SK-N-SH (cell line): ENCODE measurements at regions not wholly inside any gene's neighbourhood (a gene's known extent, or its start where the extent isn't known, plus 50 kb on each side); places are given as distances from the start of the nearest gene placed in this dataset.

Experiments used
- CTCF ChIA-PET: fragments of 300-600, 350-600 bp; formaldehyde crosslinking; extraction: SDS; loops from one replicate; lab custom pipeline; 2021; lab: Yijun Ruan, JAX
- POLR2A ChIA-PET: fragments of 350-600 bp; sonication (Branson Sonifier 250); formaldehyde crosslinking; extraction: SDS; loops from one replicate; lab custom pipeline; 2020; ENCODE audit warnings: antibody characterized with exemption, inconsistent platforms; lab: Yijun Ruan, JAX
- DNase-seq: peaks from one replicate; pipeline ENCODE4 v3.0.0; 2012
- H2AFZ ChIP-seq: fragments of 200-600 bp; sonication (generic); 2 replicates; pipeline ENCODE4 v1.8.1; 2016; ENCODE audit warnings: antibody characterized with exemption, mild to moderate bottlenecking, low read depth
- H3F3A ChIP-seq: fragments of 200-600 bp; sonication (generic); replicated peaks from 2 replicates; pipeline ENCODE3; 2016; ENCODE audit warnings: antibody characterized with exemption, mild to moderate bottlenecking; ENCODE audit not compliant: insufficient read depth
- H3K27ac ChIP-seq, 2 experiments: fragments of 200-500 bp in 1 of 2; fragments of 200-600 bp in 1 of 2; sonication (Bioruptor generic) in 1 of 2; sonication (generic), shearing (Covaris generic) in 1 of 2; 2 replicates each; pipeline versions ENCODE4 v1.5.1 to v1.6.1; 2014 to 2016; ENCODE audit warnings: low read depth in 2 of 2, inconsistent platforms in 1 of 2, low read length in 1 of 2, mild to moderate bottlenecking in 1 of 2, mixed read lengths in 1 of 2
- H3K27me3 ChIP-seq: fragments of 200-600 bp; sonication (generic), shearing (Covaris generic); 2 replicates; pipeline ENCODE4 v1.6.1; 2016; ENCODE audit warnings: mixed run types; ENCODE audit not compliant: insufficient read depth
- H3K36me3 ChIP-seq, 2 experiments: fragments of 200-500 bp in 1 of 2; fragments of 200-600 bp in 1 of 2; sonication (Bioruptor generic) in 1 of 2; sonication (generic) in 1 of 2; replicated peaks in 1 of 2; 2 replicates each; pipeline versions ENCODE3 to v1.5.1; 2014 to 2016; ENCODE audit warnings: low read length in 1 of 2, mild to moderate bottlenecking in 1 of 2; ENCODE audit not compliant: insufficient read depth in 2 of 2, control insufficient read depth in 1 of 2
- H3K4me1 ChIP-seq, 2 experiments: fragments of 200-500 bp in 1 of 2; fragments of 200-600 bp in 1 of 2; sonication (Bioruptor generic) in 1 of 2; sonication (generic), shearing (Covaris generic) in 1 of 2; 2 replicates each; pipeline versions ENCODE4 v1.5.1 to v1.6.1; 2014 to 2016; ENCODE audit warnings: low read depth in 1 of 2, low read length in 1 of 2, mixed run types in 1 of 2; ENCODE audit not compliant: insufficient read depth in 2 of 2, control insufficient read depth in 1 of 2
- H3K4me2 ChIP-seq: fragments of 200-600 bp; sonication (generic), shearing (Covaris generic); 2 replicates; pipeline ENCODE4 v1.6.1; 2017; ENCODE audit warnings: mixed run types
- H3K4me3 ChIP-seq, 2 experiments: fragments of 200-500 bp in 1 of 2; fragments of 200-600 bp in 1 of 2; sonication (Bioruptor generic) in 1 of 2; sonication (generic), shearing (Covaris generic) in 1 of 2; 2 replicates each; pipeline versions ENCODE4 v1.5.1 to v1.8.1; 2014 to 2016; ENCODE audit warnings: low read depth in 2 of 2, inconsistent platforms in 1 of 2, low read length in 1 of 2, mild to moderate bottlenecking in 1 of 2, mixed read lengths in 1 of 2, moderate library complexity in 1 of 2
- H3K79me2 ChIP-seq: fragments of 200-600 bp; sonication (generic); 2 replicates; pipeline ENCODE4 v1.8.1; 2017; ENCODE audit warnings: mild to moderate bottlenecking; ENCODE audit not compliant: insufficient read depth
- H3K9ac ChIP-seq: fragments of 200-600 bp; sonication (generic); 2 replicates; pipeline ENCODE4 v1.6.1; 2017; ENCODE audit warnings: mixed run types
- H3K9me2 ChIP-seq: fragments of 200-600 bp; sonication (generic); 2 replicates; pipeline ENCODE4 v1.6.1; 2017; ENCODE audit warnings: mixed run types
- H3K9me3 ChIP-seq: fragments of 200-600 bp; sonication (generic); 2 replicates; pipeline ENCODE4 v1.6.1; 2017; ENCODE audit warnings: mixed run types, mild to moderate bottlenecking, moderate library complexity
- H4K20me1 ChIP-seq: fragments of 200-600 bp; sonication (generic); 2 replicates; pipeline ENCODE4 v1.6.1; 2017; ENCODE audit warnings: mild to moderate bottlenecking, mixed run types; ENCODE audit not compliant: insufficient read depth
- CTCF ChIP-seq: fragments of 200-600 bp; sonication (generic); IDR thresholded peaks from 2 replicates; pipeline ENCODE4 v1.6.1; 2017; ENCODE audit warnings: antibody characterized with exemption, mild to moderate bottlenecking, moderate library complexity
- FOXJ3 ChIP-seq: sonication (generic); formaldehyde crosslinking; IDR thresholded peaks from 2 replicates; pipeline ENCODE4 v1.5.1; 2020; ENCODE audit warnings: mild to moderate bottlenecking, missing genetic modification reagents
- FOXM1 ChIP-seq: IDR thresholded peaks from 2 replicates; pipeline ENCODE4 v1.4.0; 2012; ENCODE audit warnings: low read depth, mild to moderate bottlenecking
- GATA2 ChIP-seq: sonication (generic); formaldehyde crosslinking; IDR thresholded peaks from 2 replicates; pipeline ENCODE4 v1.5.0; 2020; ENCODE audit warnings: mild to moderate bottlenecking, missing genetic modification reagents
- JUND ChIP-seq: IDR thresholded peaks from 2 replicates; pipeline ENCODE4 v1.4.0; 2012
- PBX3 ChIP-seq: IDR thresholded peaks from 2 replicates; pipeline ENCODE4; 2012
- REST ChIP-seq: IDR thresholded peaks from 2 replicates; pipeline ENCODE4 v1.6.1; 2012; ENCODE audit warnings: mild to moderate bottlenecking, low read depth, low read length, moderate library complexity
- SMC3 ChIP-seq: IDR thresholded peaks from 2 replicates; pipeline ENCODE4 v1.6.1; 2012; ENCODE audit warnings: low read depth, low read length, improper control_type of control experiment
- TCF12 ChIP-seq: IDR thresholded peaks from 2 replicates; pipeline ENCODE4 v1.4.0; 2012
- WGBS: methylation state at CpG from one replicate; pipeline ENCODE4 v1.1.6; 2017; ENCODE audit warnings: low lambda C conversion rate; 5-methylcytosine and 5-hydroxymethylcytosine counted together

- TF ChIP-seq REST = no peak
- TF ChIP-seq SMC3 = no peak
Observed at GRCh38 chr2:52181080-52181479, 1149.1 kb upstream of the NRXN1 start (continued).

- Histone ChIP-seq H3K4me2 (no peak overlapping the region), H3K27ac (no peak overlapping the region), H3K9me2 (no peaks in the 10 kb centered on the region)
- POLR2A ChIA-PET = no interaction called here
- no peak for TF ChIP-seq PBX3
- no peak for TF ChIP-seq FOXJ3
- no peak for TF ChIP-seq TCF12
- no peak for TF ChIP-seq REST
- no peak for TF ChIP-seq FOXM1
- TF ChIP-seq, all 33 proteins: peak for 0
- no peaks in the 10 kb centered on the region for H3K79me2 ChIP-seq
- CTCF ChIA-PET = no interaction called here
- no peaks in the 10 kb centered on the region for H3K4me1 ChIP-seq
- H4K20me1 ChIP-seq = no peaks in the 10 kb centered on the region
- H3K27me3 ChIP-seq = no peaks in the 10 kb centered on the region
- no peak overlapping the region for H2AFZ ChIP-seq
- H3K36me3 ChIP-seq = no peaks in the 10 kb centered on the region
- H3K9ac ChIP-seq = no peak overlapping the region
- H3K9me3 ChIP-seq = no peaks in the 10 kb centered on the region
- WGBS = 2% methylated on average over 1 of the region's 1 CpG
- H3F3A ChIP-seq = no peaks in the 10 kb centered on the region
- no peak for DNase-seq
- H3K4me3 ChIP-seq = no peak overlapping the region
Observed at GRCh38 chr2:52178845-52179244, 1146.9 kb upstream of the NRXN1 start.

- Histone ChIP-seq H3K9me2 (no peaks in the 10 kb centered on the region), H3K79me2 (no peaks in the 10 kb centered on the region), H3K4me1 (no peaks in the 10 kb centered on the region), H3K36me3 (no peaks in the 10 kb centered on the region), H3K27me3 (no peaks in the 10 kb centered on the region), H3K9ac (no peak overlapping the region), H3K4me3 (no peak overlapping the region), H3K27ac (no peak overlapping the region), H3K9me3 (no peaks in the 10 kb centered on the region), H3K4me2 (no peak overlapping the region), H2AFZ (no peak overlapping the region), H4K20me1 (no peaks in the 10 kb centered on the region), H3F3A (no peaks in the 10 kb centered on the region)
- ChIA-PET POLR2A (no interaction called here), CTCF (no interaction called here)
- DNase-seq = no peak
- TF ChIP-seq CTCF (0 out of 2 replicates have a peak, but pooled peaks have one; percentile 1), JUND (no peak), GATA2 (CRISPR knock-in tag) (no peak)
Observed at GRCh38 chr2:52145005-52145404, 1113.1 kb upstream of the NRXN1 start.
